GM12878 (cell line): ENCODE measurements at regions not wholly inside any gene's neighbourhood (a gene's known extent, or its start where the extent isn't known, plus 50 kb on each side); places are given as distances from the start of the nearest gene placed in this dataset.

Source experiments
- ATAC-seq: fragments of 200-7000 bp; cut with Tn5 transposase; 3 replicates; pipeline ENCODE4 v1.9.1; 2020; ENCODE audit warnings: mild to moderate bottlenecking, moderate library complexity
- BruUV-seq: library from RNA; stranded (reverse); fragments of 400-500 nt; replicated peaks from 2 replicates; lab custom pipeline; 2021; lab: Mats Ljungman, UMichigan
- CTCF ChIA-PET: fragments of 300-600 bp; sonication (Branson Sonifier 250); formaldehyde crosslinking; extraction: SDS; loops from one replicate; lab custom pipeline; 2021; ENCODE audit warnings: inconsistent platforms; lab: Yijun Ruan, JAX
- POLR2A ChIA-PET: fragments of 350-600 bp; formaldehyde crosslinking; extraction: SDS; loops from one replicate; lab custom pipeline; 2021; ENCODE audit warnings: inconsistent platforms; lab: Charles Lee
- RAD21 ChIA-PET: fragments of 300-600 bp; sonication (Branson Sonifier 250); formaldehyde crosslinking; loops from one replicate; lab custom pipeline; 2023; ENCODE audit warnings: antibody characterized with exemption; ENCODE audit not compliant: unreplicated experiment; lab: Charles Lee
- SMC1A ChIA-PET: fragments of 300-600 bp; sonication (Branson Sonifier 250); formaldehyde crosslinking; loops from one replicate; lab custom pipeline; 2023; ENCODE audit not compliant: unreplicated experiment, uncharacterized antibody; lab: Charles Lee
- DNase-seq: peaks from one replicate; pipeline ENCODE4 v3.0.0-alpha.2; 2011; ENCODE audit warnings: low read depth, low spot score
- FAIRE-seq: peaks from 3 replicates; lab custom pipeline; 2011; peaks lifted over from hg19 to GRCh38; lab: Jason Lieb, UNC
- H2AFZ ChIP-seq: 2 replicates; pipeline ENCODE4 v1.6.0; 2011; ENCODE audit warnings: low read depth, low read length, control low read depth; ENCODE audit not compliant: control insufficient read depth
- H3K27ac ChIP-seq: 2 replicates; pipeline ENCODE4 v1.5.1; 2011; ENCODE audit warnings: control low read depth; ENCODE audit not compliant: control insufficient read depth, insufficient read depth
- H3K27me3 ChIP-seq, 2 experiments: replicated peaks in 1 of 2; 2 replicates each; pipeline versions ENCODE4 v1.6.0 to v1.6.1; 2011; ENCODE audit warnings: low read length in 1 of 2; ENCODE audit not compliant: control insufficient read depth in 2 of 2, insufficient read depth in 2 of 2
- H3K36me3 ChIP-seq, 2 experiments: 2 replicates each; pipeline ENCODE4 v1.5.1; 2011; ENCODE audit warnings: low read length in 1 of 2; ENCODE audit not compliant: control insufficient read depth in 2 of 2, insufficient read depth in 2 of 2
- H3K4me1 ChIP-seq: 2 replicates; pipeline ENCODE4 v1.6.1; 2011; ENCODE audit warnings: mild to moderate bottlenecking, low read length, moderate library complexity, mixed read lengths; ENCODE audit not compliant: control insufficient read depth, insufficient read depth
- H3K4me2 ChIP-seq: 2 replicates; pipeline ENCODE4 v1.6.0; 2011; ENCODE audit warnings: control low read depth; ENCODE audit not compliant: control insufficient read depth, insufficient read depth
- H3K4me3 ChIP-seq: fragments of 200-600 bp; sonication (generic); 2 replicates; pipeline ENCODE4 v1.5.1; 2016
- H3K79me2 ChIP-seq: 2 replicates; pipeline ENCODE4 v1.6.0; 2011; ENCODE audit warnings: low read length; ENCODE audit not compliant: control insufficient read depth, insufficient read depth
- H3K9ac ChIP-seq: 2 replicates; pipeline ENCODE4 v1.8.0; 2011; ENCODE audit warnings: low read length, control low read depth, mixed read lengths; ENCODE audit not compliant: control insufficient read depth, insufficient read depth
- H3K9me3 ChIP-seq: replicated peaks from 3 replicates; pipeline ENCODE4 v1.5.1; 2011; ENCODE audit warnings: mild to moderate bottlenecking, low read length; ENCODE audit not compliant: control insufficient read depth, insufficient read depth
- H4K20me1 ChIP-seq: 2 replicates; pipeline ENCODE4 v1.6.0; 2011; ENCODE audit not compliant: control insufficient read depth, insufficient read depth
- ATF7 ChIP-seq: fragments of 450-650 bp; IDR thresholded peaks from 2 replicates; pipeline ENCODE4 v1.6.1; 2016; ENCODE audit warnings: low read depth, mild to moderate bottlenecking
- BCL3 ChIP-seq: IDR thresholded peaks from 2 replicates; pipeline ENCODE4 v1.6.1; 2011; ENCODE audit warnings: borderline replicate concordance, low read depth, mild to moderate bottlenecking, moderate library complexity, low read length; ENCODE audit not compliant: insufficient read depth, poor library complexity, severe bottlenecking
- BHLHE40 ChIP-seq, 2 experiments: fragments of 450-650 bp in 1 of 2; IDR thresholded peaks; 2 replicates each; pipeline ENCODE4 v1.6.1; 2011 to 2017; ENCODE audit warnings: low read depth in 2 of 2, borderline replicate concordance in 1 of 2, improper control_type of control experiment in 1 of 2, low read length in 1 of 2, mild to moderate bottlenecking in 1 of 2
- HCFC1 ChIP-seq: fragments of 150-350 bp; IDR thresholded peaks from 2 replicates; pipeline ENCODE4 v1.6.1; 2014; ENCODE audit warnings: low read length
- IRF4 ChIP-seq: IDR thresholded peaks from 2 replicates; pipeline ENCODE4 v1.6.1; 2011; ENCODE audit warnings: low read depth, low read length
- MEF2A ChIP-seq: IDR thresholded peaks from 2 replicates; pipeline ENCODE4 v1.6.1; 2011; ENCODE audit warnings: low read depth, mild to moderate bottlenecking, low read length, moderate library complexity; ENCODE audit not compliant: insufficient read depth
- PBX3 ChIP-seq: IDR thresholded peaks from 2 replicates; pipeline ENCODE4 v1.6.1; 2011; ENCODE audit warnings: mild to moderate bottlenecking, low read depth, low read length, moderate library complexity; ENCODE audit not compliant: insufficient replicate concordance
- POLR2AphosphoS2 ChIP-seq: IDR thresholded peaks from 2 replicates; pipeline ENCODE4 v1.6.1; 2011; ENCODE audit warnings: low read depth, mild to moderate bottlenecking, low read length, improper control_type of control experiment, moderate library complexity
- SMARCA5 ChIP-seq: fragments of 450-650 bp; IDR thresholded peaks from 2 replicates; pipeline ENCODE4 v1.6.1; 2017; ENCODE audit warnings: mild to moderate bottlenecking
- SRF ChIP-seq, 2 experiments: IDR thresholded peaks; 2 replicates each; pipeline ENCODE4 v1.6.1; 2011; ENCODE audit warnings: low read depth in 2 of 2, low read length in 2 of 2, mild to moderate bottlenecking in 1 of 2, moderate library complexity in 1 of 2
- TCF3 ChIP-seq: IDR thresholded peaks from 2 replicates; pipeline ENCODE4 v1.6.1; 2012; ENCODE audit warnings: low read depth, mild to moderate bottlenecking, low read length, borderline replicate concordance; ENCODE audit not compliant: insufficient read depth
- ZNF24 ChIP-seq: fragments of 450-650 bp; IDR thresholded peaks from 2 replicates; pipeline ENCODE4 v1.6.1; 2017; ENCODE audit warnings: antibody characterized with exemption, mild to moderate bottlenecking
- WGBS: methylation state at CpG from one replicate; pipeline ENCODE4 v1.1.6; 2016; ENCODE audit warnings: low lambda C conversion rate; ENCODE audit not compliant: insufficient replicate concordance, insufficient coverage; ENCODE audit errors: missing lambda C conversion rate; 5-methylcytosine and 5-hydroxymethylcytosine counted together
- in situ Hi-C: fragments of 300-500 bp; cut with MboI; formaldehyde crosslinking; loops from 9 replicates; pipeline ENCODE4 v1.14.3; 2018; ENCODE audit warnings: mixed read lengths
- intact Hi-C: fragments of 100-400 bp; cut with micrococcal nuclease; formaldehyde crosslinking; loops from one replicate; pipeline ENCODE4 v1.14.2; 2022; ENCODE audit not compliant: unreplicated experiment
- TF ChIP-seq, protein P1 (sequence below): fragments of 450-650 bp; IDR thresholded peaks from 2 replicates; pipeline ENCODE4 v1.6.1; 2014; ENCODE audit warnings: mild to moderate bottlenecking

GRCh38 chr16:54362591-54363206, 76.1 kb upstream of the IRX3 start:
- H3K4me1 ChIP-seq: no peaks in the 10 kb centered on the region
- ChIA-PET POLR2A (no interaction called here), SMC1A (no interaction called here), RAD21 (no interaction called here), CTCF (interaction anchor here (0.6 kb wide), 1 partner anchor 127 kb away, joined by 3 read pairs; no protein-coding TSS in a partner anchor)
- H3K27ac ChIP-seq: no peak overlapping the region
- intact Hi-C loops: no loop called here
- no peaks in the 10 kb centered on the region for H3K79me2 ChIP-seq
- H3K9me3 ChIP-seq: no peaks in the 10 kb centered on the region
- DNase-seq: no peak
- in situ Hi-C loops: no loop called here
- H3K27me3 ChIP-seq: no peaks in the 10 kb centered on the region
- H2AFZ ChIP-seq: no peak overlapping the region
- H3K36me3 ChIP-seq: no peaks in the 10 kb centered on the region
- no peak for FAIRE-seq
- TF ChIP-seq ZNF24 (no peak), ATF7 (no peak), IRF4 (no peak), MEF2A (no peak)
- no TSS peak for BruUV-seq
- ATAC-seq: no peak
- no peak overlapping the region for H3K4me2 ChIP-seq
- H4K20me1 ChIP-seq: no peaks in the 10 kb centered on the region
- no peak overlapping the region for H3K9ac ChIP-seq
- 16% methylated on average over 18 of the region's 18 CpGs for WGBS
- no peak overlapping the region for H3K4me3 ChIP-seq

- FAIRE-seq (no peak), ATAC-seq (no peak), DNase-seq (no peak)
- Histone ChIP-seq H4K20me1 (no peaks in the 10 kb centered on the region), H3K36me3 (no peaks in the 10 kb centered on the region), H3K79me2 (no peaks in the 10 kb centered on the region), H3K27ac (no peak overlapping the region), H2AFZ (no peak overlapping the region), H3K9ac (no peak overlapping the region), H3K4me1 (no peaks in the 10 kb centered on the region), H3K9me3 (no peaks in the 10 kb centered on the region), H3K4me2 (no peak overlapping the region), H3K4me3 (no peak overlapping the region), H3K27me3 (no peaks in the 10 kb centered on the region)
- ChIA-PET POLR2A (interaction anchor here (0.7 kb wide), 1 partner anchor 423 kb away, joined by 5 read pairs; no protein-coding TSS in a partner anchor), SMC1A (no interaction called here), RAD21 (interaction anchor here (0.6 kb wide), 1 partner anchor 31 kb away, joined by 3 read pairs; no protein-coding TSS in a partner anchor), CTCF (no interaction called here)
- no TSS peak for BruUV-seq
- WGBS: 0% methylated on average over 1 of the region's 1 CpG
- in situ Hi-C loops (no loop called here), intact Hi-C loops (no loop called here)
- TF ChIP-seq TCF3: no peak
- no peak for TF ChIP-seq HCFC1
- no peak for TF ChIP-seq PBX3
- no peak for TF ChIP-seq SRF (IDR thresholded peaks at IDR 0.05; ENCODE audit: low read depth in 2 of 2, low read length in 2 of 2)
- TF ChIP-seq BHLHE40 (IDR thresholded peaks at IDR 0.05; ENCODE audit: borderline replicate concordance in 1 of 2, low read depth in 2 of 2, low read length in 1 of 2): no peak
- TF ChIP-seq, protein P1, sequence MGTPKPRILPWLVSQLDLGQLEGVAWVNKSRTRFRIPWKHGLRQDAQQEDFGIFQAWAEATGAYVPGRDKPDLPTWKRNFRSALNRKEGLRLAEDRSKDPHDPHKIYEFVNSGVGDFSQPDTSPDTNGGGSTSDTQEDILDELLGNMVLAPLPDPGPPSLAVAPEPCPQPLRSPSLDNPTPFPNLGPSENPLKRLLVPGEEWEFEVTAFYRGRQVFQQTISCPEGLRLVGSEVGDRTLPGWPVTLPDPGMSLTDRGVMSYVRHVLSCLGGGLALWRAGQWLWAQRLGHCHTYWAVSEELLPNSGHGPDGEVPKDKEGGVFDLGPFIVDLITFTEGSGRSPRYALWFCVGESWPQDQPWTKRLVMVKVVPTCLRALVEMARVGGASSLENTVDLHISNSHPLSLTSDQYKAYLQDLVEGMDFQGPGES: no peak
- no peak for TF ChIP-seq BCL3
- TF ChIP-seq POLR2AphosphoS2: no peak
- TF ChIP-seq SMARCA5: no peak
Observed at GRCh38 chr16:54361246-54361645, 74.7 kb upstream of the IRX3 start.
